HS-27A (cell line): ENCODE measurements at regions not wholly inside any gene's neighbourhood (a gene's known extent, or its start where the extent isn't known, plus 50 kb on each side); places are given as distances from the start of the nearest gene placed in this dataset.
"Not testable (repeated sequence)": the region's sequence is repeated elsewhere in the genome, so short reads cannot be mapped to it uniquely, and the experiment has no call there.

Experiments used
- DNase-seq: peaks from one replicate; pipeline ENCODE4 v3.0.0-alpha.2; 2012; ENCODE audit warnings: low read depth, missing footprints

DNA sequence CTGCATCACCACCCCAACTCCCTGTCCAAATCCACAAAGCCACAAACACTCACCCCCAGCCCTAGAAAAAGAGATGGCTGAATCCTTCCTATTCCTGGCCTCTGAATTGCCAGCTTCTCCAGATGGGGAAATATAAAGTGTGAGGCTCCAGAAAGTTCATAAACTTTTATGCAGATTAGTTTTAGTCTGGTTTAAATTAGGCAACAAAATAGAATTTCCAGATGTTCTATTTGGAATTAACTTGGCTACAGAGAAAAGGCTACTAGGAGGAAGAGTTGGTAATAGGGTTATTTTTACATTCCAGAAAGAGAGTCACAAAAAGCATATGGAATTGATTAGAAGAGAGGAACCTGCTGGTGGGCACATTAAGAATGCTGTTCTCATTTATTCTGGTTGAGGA is 56.0 kb downstream of the EN1 start:
- no peak for DNase-seq

DNA sequence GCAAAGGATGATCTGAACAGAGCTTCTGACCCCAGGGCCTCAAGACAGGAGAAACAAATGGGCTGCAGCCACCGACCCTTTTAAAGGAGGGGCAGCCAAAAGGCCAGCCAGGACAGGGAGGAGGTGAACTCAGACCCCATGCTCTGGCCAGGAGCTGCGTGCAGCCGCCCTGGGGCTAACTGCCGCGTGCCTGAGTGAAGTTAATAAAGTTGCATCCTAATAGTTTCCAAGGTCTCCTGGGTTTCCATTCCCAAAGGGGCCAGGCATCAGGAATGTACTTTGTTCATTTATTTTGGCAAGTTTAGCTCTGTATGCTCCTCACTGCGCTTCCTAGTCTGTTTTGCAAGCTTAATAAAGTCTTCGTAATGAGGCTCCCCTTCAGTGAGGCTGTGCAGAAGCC is 60.7 kb downstream of the EN1 start:
- no peak for DNase-seq

DNA sequence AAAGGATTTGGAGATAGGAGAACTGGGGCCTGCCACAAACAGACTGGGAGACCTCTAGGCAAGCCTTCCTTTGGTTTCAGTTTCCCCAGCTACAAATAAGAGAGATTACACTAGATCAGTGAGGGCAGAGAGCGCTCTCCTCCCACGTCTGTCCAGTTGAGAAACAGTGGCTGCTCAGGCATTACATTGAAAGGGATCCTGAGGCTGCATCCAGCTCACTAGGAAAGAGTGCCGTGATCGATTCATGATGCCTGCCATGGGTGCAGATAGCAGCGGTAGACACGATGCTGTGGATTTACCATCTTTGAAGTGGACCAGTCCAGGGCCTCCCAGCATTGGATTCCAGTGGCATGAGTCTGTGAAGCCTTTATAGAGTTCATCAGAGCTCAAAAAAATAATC is 62.6 kb downstream of the EN1 start:
- no peak for DNase-seq

DNA sequence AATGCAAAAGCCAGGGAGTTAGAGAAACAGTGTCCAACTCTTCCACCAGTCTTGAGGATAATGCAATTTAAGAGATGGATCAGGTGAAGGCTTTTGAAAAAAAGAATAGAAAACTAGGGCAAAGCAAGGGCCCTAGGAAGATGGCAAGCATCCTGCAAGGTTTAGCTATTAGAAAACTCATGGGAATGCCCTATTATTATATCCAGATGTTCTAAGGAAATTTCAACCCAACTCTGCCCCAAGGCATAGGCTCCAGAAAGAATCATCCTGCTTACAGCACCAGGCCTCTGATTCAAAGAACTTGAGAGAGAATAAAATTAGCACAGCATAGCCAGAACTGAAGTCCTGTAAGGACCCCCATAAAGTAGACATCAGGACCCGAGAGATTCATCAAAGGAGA is 68.1 kb downstream of the EN1 start:
- no peak for DNase-seq

DNA sequence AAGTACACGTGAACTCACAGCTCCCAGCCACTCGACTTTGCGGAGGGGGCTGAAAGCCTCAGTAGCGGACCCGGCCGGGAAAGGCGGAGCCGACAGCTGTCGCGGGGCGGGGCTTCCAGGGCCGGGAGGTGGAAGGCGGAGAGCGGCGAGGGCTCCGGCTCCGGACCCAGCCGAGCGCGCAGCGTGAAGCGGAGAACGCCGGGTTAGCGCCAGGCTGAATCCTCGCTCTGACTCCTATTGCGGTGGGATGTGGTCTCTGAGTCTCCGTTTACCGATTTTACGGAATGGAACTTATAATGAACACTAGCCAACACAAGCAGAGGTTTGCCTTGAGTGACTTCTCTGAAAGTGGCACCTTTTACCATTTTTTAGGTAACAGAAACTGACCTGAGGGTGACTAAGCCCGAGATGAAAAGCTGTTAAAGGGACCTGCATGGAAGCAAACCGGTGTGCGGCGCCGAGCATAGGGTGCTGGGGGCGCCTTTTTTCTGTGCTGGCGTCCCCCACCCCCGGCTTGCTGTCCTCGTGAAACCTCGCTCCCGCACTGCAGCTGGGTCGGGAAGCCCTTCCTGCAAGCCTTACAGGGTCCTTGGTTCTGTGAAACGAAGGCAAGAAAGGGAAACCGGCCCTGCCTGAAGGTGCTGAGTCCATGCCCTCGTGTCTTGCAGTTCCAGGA is 72.9 kb downstream of the EN1 start:
- DNase-seq = no peak

DNA sequence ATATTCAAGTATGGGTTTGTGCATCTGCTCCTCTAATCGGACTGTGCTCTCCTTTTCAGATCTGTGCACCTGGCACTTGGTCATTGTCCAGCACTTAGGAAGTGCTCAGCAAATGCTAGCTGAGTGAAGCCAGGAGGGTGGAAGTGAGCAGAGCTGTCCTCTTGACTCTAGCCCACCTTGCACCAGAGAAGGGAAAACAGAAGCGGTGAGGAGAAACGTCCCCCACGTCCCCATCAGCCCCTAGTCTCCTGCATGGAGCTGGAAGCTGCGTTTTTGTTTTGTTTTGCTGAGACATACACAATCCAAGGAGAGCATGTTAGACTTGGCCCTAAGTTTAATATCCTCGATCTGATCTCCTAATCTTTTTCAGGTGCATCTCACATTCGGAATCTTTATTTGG is 73.6 kb downstream of the EN1 start:
- no peak for DNase-seq

DNA sequence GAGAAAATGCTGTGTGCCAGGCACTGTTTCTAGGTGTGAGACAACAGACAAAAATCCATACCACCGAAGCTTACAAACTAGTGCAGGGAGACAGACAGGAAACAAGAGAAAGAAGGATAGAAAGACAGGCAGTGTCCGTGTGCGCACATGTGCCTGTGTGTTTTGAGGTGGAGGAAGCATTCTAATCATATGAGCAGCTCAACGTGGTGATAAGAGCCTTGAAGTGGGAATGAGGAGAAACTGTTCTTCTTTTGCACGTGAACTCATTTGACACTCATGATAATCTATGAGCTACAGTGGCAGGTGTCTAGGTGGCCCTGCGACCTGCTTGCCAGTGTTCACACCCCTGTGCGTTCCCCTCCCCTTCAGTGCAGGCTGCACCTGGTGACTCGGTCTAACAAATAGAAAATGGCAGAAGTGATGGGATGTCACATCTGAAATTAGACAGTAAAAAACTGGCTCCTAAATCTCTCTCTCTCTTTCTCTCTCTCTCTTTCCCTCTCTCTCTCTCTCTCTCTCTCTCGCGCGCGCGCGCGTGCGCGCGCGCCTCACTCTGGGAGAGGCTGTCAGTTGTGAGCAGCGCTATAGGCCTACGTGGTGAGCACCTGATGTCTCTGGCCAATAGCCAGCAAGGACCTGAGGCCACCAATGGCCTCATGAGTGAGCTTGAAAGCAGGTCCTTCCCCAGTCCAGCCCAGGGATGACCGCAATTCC is 74.8 kb downstream of the EN1 start:
- DNase-seq = no peak

DNA sequence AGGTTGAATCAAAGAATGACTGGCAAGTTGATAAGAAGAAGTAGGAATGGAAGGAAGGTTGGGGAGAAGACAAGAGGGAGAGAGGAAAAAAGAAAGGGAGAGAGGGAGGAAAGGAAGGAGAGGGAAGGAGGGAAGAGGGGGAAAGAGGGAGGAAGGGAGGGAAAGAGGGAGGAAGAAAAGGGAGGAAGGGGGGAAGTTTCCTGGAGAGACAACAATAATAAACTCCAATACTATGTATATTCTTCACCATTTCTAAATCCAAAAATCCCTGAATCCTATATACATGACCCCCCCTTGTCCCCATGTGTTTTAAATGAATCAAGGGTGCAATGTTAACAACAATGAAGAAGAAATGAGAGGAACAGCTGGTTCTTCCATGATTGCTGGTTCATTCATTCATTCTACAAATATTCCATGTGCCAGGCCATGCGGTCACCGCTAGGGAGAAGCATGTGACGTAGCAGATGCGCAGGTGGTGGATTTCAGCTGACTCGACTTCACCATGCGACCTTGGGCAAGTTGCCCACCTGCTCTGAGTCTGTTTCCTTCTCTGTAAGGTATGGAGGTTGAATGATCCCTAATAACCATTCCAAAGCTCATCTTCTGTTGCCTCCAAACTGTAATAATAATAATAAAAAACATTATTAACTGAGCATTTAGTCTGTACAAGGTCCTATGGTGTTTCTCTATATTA is 77.6 kb downstream of the EN1 start:
- DNase-seq = no peak

DNA sequence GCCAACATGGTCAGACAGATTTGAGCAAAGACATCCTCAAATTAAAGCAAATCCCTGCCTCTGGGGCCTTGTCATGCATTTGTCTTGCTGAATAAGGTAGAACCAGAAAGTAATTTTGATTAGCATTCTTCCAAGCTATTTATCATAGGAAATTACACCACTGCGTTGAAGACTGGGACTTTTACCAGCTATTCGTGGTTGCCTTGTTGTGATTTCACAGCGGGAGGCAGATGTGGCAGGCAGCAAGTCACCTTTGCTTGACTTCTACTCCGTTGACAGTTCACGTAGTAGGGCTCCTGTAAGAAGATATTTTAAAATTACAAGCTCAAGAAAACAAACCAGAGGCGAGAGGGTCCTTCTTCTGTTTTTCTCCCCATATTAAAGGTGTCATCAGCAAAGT is 80.6 kb downstream of the EN1 start:
- no peak for DNase-seq

DNA sequence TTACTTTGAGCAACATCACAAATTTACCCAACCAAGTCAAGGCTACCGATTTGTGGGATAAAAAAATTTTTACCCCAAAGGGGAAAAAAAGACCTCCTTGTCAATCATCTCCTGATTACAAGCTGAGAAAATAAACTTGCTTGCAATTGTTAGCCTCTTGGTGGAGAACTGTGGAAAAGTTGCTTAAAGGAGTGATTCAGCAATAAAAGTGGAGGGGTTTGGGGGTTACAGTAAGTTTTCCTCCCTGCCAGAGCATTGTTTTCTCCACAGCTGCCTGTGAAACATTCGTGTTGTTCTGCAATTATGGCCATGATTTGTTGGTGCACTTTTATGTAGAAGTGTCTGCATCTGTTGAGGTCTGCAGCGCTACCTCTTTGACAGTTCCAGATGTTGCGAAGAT is 82.6 kb downstream of the EN1 start:
- no peak for DNase-seq

DNA sequence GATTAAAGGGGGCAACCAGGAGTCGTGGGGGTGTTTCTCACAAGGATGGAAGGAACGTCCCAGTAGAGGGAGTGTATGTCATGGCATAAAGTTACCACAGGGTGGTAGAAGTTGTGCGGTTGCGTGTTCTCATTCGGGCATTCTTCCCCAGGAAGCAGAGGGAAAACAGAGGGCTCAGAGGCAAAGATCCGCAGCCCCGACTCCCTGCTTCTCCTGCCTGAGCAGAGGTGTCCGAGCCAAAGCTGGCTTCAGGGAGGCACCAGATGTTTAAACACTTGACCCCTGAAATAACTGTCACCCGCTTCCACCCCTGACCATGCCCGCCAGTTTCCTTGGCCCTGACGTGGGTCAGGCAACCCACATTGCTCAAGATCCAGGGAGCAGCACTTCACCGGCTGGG is 83.7 kb downstream of the EN1 start:
- no peak for DNase-seq

DNA sequence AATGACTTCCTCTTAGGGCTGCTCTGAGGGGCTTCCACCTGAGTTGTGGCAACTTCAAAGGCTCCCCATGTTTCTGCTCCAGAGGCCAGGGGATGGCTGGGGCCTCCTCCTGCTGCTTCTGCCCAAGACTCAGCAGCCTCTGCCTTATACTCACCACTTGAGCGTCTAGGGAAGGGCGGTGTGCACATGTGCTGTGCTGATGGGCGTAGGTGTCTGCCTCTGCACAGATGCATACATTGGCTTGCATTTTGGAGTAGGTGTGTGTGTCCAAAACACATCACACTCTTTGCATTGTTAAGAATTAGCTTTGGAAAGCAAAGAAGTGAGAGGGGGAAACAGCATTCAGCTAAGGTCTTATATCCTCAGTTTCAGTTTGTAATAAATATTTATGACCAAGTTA is 85.2 kb downstream of the EN1 start:
- no peak for DNase-seq

DNA sequence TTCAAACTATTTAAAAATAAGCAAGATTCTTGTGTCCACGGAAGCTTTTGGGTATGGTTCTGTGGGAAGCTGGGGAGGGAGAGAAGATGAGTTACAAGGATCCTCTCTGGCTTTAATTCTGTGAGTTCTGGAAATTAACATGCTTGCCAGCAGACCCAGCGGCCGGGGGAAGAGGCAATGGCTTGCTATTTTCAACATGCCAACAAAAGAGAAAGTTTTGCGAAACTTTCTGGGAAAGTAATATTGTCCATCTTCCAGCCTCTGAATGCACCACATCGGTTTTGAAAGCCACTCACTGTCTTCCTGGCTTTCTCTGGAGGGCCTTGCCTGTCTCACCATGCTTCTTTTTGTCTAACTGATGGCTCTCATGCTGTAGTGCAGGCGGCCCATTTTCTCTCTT is 85.7 kb downstream of the EN1 start:
- no peak for DNase-seq

DNA sequence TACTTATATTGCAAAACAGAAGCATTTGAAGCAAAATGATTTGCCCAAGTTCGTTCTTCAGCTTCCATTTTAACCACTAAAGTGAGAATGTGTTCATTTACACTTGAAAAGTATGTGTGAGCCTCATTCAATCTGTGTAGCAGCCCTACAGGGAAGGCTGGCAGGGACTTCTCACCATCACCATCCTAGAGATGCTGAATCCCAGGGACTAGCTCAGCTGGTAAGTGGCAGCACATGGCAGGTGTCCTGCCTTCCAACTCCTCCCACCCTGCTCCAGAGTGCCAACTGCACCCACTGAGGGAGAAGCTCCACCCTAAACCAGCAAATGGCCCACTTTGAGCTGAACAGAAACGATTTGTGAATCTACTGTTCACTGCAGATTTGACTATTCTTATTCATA is 91.5 kb downstream of the EN1 start:
- no peak for DNase-seq

DNA sequence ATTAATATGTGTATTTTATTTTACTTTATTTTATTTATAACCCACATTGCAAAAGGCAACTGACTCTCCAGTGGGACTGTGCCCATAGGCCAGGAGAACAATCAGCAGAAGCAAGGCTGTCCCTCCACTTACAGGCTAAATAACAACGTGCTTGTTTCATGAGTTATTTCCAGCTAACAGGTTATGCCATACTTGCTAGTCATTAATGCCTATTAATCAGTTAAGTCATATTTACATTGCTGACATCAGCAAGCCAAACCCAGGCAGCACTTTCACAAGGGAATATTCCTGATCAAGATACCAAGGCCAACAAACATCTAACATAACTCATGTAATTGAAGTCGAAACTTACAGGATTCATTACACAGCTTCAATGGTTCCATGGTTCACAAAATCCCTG is 92.1 kb downstream of the EN1 start:
- no peak for DNase-seq

DNA sequence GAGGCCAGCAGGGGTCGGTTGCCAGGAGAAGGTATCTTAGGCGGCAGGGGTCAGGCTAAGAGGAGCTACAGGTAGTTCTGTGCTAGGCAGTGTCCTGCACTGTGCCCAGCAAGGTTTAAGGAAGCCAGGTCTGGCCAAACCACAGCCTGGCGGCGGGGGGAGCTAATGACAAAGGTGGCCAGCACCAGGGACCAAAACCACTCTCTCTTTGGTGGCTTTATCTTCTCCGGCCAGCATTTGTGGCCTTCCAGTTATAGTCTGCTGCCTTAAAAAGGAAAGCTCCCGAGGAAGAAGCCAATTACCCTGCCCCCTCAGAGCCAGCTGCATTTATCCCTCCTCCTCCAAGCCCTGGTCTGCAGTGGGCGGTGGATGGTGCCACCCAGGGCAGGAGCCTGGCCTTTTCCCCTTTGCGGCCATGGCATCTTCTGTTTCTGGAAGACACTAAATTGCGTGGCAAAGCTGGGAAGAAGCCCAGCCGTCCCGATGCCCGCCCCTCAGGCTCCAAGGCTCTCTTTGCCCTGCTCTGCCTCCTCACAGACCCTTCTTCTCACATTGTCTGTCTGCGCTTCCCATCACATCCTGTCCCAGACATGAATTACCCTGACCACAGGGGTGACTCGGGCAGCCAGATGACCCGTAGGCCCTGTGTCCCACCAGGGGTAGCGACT is 94.6 kb downstream of the EN1 start:
- no peak for DNase-seq

DNA sequence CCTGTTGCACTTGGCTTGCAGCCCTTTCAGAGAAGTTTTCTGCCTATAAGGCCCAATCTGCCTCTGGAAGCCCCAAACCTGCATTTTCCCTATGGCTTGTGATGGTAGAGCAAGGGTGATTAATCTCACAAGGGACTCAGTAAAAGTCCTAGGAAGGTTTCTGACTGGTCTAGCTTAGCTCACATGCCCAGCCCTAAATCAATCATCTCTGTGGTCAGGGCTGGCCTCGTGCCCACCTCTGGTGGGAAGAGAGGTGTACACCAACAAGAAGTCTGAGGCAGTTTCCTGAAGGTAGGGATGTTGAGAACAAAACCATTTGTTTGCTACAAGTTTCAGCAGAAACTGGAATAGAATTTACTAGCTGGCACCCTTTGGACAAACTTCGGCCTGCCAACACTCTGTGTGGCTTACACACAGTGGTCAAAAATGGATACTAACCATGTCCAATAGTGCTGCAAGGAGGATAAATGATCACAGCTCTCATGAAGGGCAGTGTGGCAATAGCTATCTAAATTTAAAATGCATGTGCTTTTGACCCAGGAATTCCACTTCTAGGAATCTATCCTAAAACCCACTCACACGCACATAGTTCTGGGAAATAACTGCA is 96.4 kb downstream of the EN1 start:
- DNase-seq = no peak

DNA sequence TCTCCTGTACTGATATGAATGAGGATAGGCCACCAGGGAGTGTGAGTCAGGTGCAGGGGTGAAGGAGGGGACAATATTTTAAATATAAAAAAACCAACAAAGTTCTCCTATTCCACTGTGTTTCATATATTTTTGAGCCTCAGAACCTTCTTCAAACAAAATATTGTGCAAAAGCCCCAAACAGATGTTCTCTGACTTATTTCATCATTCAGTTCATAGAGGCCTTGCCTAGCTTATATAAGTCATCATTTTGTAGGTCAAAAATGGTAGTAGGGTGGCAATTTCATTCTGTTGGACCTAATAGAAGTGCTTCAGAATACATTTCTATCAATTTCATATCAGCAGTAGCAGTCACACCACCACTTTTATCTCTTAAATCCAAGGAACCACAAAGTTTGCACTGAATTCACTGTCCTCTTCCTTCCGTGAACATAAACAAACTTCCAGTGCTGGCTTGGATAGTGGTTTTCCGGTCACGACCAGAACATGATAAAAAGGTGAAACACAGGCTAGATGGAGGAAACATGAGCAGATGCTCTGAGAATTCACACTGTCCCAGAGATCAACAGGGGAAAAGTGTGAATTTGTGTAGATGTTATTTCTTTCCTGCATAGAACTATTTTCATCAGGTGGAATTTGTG is 99.1 kb downstream of the EN1 start:
- DNase-seq = no peak

DNA sequence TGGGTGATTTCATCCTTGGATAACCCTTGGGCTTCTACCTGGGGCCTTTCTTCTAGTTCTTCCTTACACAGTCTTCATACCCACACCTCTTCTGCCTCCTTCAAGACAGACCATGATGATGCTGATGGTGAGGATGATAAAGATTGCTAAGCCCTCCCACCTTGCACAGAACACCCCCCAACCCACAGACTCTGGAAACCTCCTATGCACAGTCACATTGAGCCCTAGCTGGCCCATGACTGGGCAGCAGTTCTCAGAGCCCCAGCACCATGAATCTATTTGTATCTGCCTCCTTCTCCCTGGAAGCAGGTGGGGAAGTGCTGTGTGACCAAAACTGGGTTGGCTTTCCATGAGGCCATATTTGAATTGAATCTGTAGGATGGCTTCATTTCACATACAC is 99.8 kb downstream of the EN1 start:
- no peak for DNase-seq

DNA sequence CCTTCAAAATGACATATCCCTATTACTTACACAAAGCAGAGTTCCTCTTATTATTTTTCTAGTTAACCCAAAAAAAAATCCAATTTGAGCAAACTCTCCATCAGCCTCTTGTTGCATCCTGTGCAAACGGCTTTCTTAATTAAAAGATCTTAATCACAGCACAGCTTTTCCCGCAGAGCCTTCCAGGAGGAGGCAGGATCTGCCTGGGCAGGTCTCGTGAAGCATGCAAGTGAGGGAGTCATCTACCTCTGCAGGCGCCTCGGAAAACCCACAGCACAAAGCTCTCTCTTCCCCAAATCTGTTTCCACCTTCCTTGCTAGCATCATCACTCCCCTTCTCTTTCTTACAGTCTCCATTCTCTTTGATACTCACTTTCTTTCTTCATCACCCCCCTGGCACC is 100.4 kb downstream of the EN1 start:
- no peak for DNase-seq

DNA sequence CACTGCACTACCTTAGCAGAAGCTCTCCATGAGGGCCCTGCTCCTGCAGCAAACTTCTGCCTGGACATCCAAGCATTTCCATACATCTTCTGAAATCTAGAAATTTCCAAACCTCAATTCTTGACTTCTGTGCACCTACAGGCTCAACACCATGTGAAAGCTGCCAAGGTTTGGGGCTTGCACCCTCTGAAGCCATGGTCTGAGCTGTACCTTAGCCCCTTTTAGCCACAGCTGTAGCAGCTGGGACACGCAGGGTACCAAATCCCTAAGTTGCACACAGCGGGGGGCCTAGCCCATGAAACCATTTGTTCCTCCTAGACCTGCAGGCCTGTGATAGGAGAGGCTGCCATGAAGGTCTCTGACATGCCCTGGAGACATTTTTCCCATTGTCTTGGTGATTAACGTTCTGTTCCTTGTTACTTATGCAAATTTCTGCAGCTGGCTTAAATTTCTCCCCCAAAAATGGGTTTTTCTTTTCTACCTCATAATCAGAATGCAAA is 102.7 kb downstream of the EN1 start:
- not testable (repeated sequence) for DNase-seq
